IMR-90 (cell line): ENCODE measurements at regions not wholly inside any gene's neighbourhood (a gene's known extent, or its start where the extent isn't known, plus 50 kb on each side); places are given as distances from the start of the nearest gene placed in this dataset.

Experiments
- ATAC-seq: fragments of 200-7000 bp; cut with Tn5 transposase; 2 replicates; pipeline ENCODE4 v1.9.1; 2020; ENCODE audit warnings: low read depth, mild to moderate bottlenecking, moderate library complexity
- BruUV-seq: library from RNA; stranded (reverse); fragments of 400-500 nt; replicated peaks from 2 replicates; lab custom pipeline; 2021; lab: Mats Ljungman, UMichigan
- CTCF ChIA-PET: fragments of 300-600 bp; formaldehyde crosslinking; extraction: SDS; loops from one replicate; lab custom pipeline; 2021; ENCODE audit warnings: antibody characterized with exemption; lab: Yijun Ruan, JAX
- POLR2A ChIA-PET: fragments of 300-600 bp; sonication (Branson Sonifier 250); formaldehyde crosslinking; loops from one replicate; lab custom pipeline; 2022; ENCODE audit warnings: antibody characterized with exemption; ENCODE audit not compliant: unreplicated experiment; lab: Charles Lee
- DNase-seq: peaks from one replicate; pipeline ENCODE4 v3.0.0; 2013
- H2AFZ ChIP-seq: replicated peaks from 2 replicates; pipeline ENCODE3; 2013; ENCODE audit warnings: low read length, mild to moderate bottlenecking; ENCODE audit not compliant: poor library complexity
- H2AK5ac ChIP-seq: 2 replicates; pipeline ENCODE4 v1.6.1; 2013; ENCODE audit warnings: low read depth, low read length, inconsistent platforms
- H2AK9ac ChIP-seq: replicated peaks from 2 replicates; pipeline ENCODE3; 2013; ENCODE audit warnings: mild to moderate bottlenecking, low read depth, low read length, moderate library complexity; ENCODE audit not compliant: poor library complexity
- H2BK120ac ChIP-seq: 2 replicates; pipeline ENCODE4 v1.6.1; 2013; ENCODE audit warnings: low read depth, low read length, inconsistent platforms
- H2BK15ac ChIP-seq: 3 replicates; pipeline ENCODE4 v1.6.1; 2013; ENCODE audit warnings: low read depth, low read length, inconsistent platforms
- H2BK20ac ChIP-seq: 2 replicates; pipeline ENCODE4 v1.6.1; 2013; ENCODE audit warnings: low read depth, mild to moderate bottlenecking, inconsistent platforms, low read length, moderate library complexity
- H2BK5ac ChIP-seq: 2 replicates; pipeline ENCODE4 v1.6.1; 2013; ENCODE audit warnings: mild to moderate bottlenecking, low read depth, low read length, inconsistent platforms; ENCODE audit not compliant: poor library complexity, severe bottlenecking
- H3K14ac ChIP-seq: replicated peaks from 2 replicates; pipeline ENCODE4 v1.6.1; 2013; ENCODE audit warnings: low read depth, low read length, inconsistent platforms
- H3K18ac ChIP-seq: 2 replicates; pipeline ENCODE4 v1.6.1; 2013; ENCODE audit warnings: low read depth, low read length, control low read depth
- H3K23ac ChIP-seq: 2 replicates; pipeline ENCODE4 v1.6.1; 2013; ENCODE audit warnings: low read depth, low read length, inconsistent platforms
- H3K27ac ChIP-seq: 2 replicates; pipeline ENCODE4 v1.5.1; 2013; ENCODE audit warnings: mild to moderate bottlenecking, control low read depth, low read length; ENCODE audit not compliant: insufficient read depth
- H3K27me3 ChIP-seq: 2 replicates; pipeline ENCODE4 v1.6.1; 2013; ENCODE audit warnings: low read length; ENCODE audit not compliant: control insufficient read depth, insufficient read depth
- H3K36me3 ChIP-seq: 2 replicates; pipeline ENCODE4 v1.6.1; 2013; ENCODE audit warnings: low read length, mixed read lengths; ENCODE audit not compliant: control insufficient read depth, insufficient read depth
- H3K4ac ChIP-seq: 2 replicates; pipeline ENCODE4 v1.6.1; 2013; ENCODE audit warnings: low read depth, low read length, inconsistent platforms
- H3K4me1 ChIP-seq: 2 replicates; pipeline ENCODE4 v1.6.1; 2013; ENCODE audit warnings: low read length, mixed read lengths; ENCODE audit not compliant: control insufficient read depth, insufficient read depth
- H3K4me2 ChIP-seq: 2 replicates; pipeline ENCODE4 v1.6.1; 2013; ENCODE audit warnings: low read depth, mild to moderate bottlenecking, control low read depth, low read length, moderate library complexity
- H3K4me3 ChIP-seq: 2 replicates; pipeline ENCODE4 v1.5.1; 2013; ENCODE audit warnings: low read depth, mild to moderate bottlenecking, control low read depth, low read length, moderate library complexity; ENCODE audit not compliant: insufficient read depth
- H3K56ac ChIP-seq: 2 replicates; pipeline ENCODE4 v1.6.1; 2013; ENCODE audit warnings: low read length, inconsistent platforms; ENCODE audit not compliant: insufficient read depth; ENCODE audit errors: extremely low read depth
- H3K79me1 ChIP-seq, 2 experiments: 2 replicates each; pipeline ENCODE4 v1.6.1; 2013; ENCODE audit warnings: low read length in 2 of 2, inconsistent platforms in 1 of 2, low read depth in 1 of 2
- H3K9ac ChIP-seq: 2 replicates; pipeline ENCODE4 v1.6.1; 2013; ENCODE audit warnings: low read depth, low read length, control low read depth
- H3K9me1 ChIP-seq: 2 replicates; pipeline ENCODE4 v1.6.1; 2013; ENCODE audit warnings: low read length, inconsistent platforms; ENCODE audit not compliant: insufficient read depth
- H3K9me3 ChIP-seq: 2 replicates; pipeline ENCODE4 v1.6.1; 2013; ENCODE audit warnings: low read length; ENCODE audit not compliant: control insufficient read depth, insufficient read depth
- H4K20me1 ChIP-seq: 2 replicates; pipeline ENCODE4 v1.6.1; 2013; ENCODE audit warnings: low read length, inconsistent platforms; ENCODE audit not compliant: insufficient read depth
- H4K5ac ChIP-seq: 2 replicates; pipeline ENCODE4 v1.6.1; 2013; ENCODE audit warnings: mild to moderate bottlenecking, low read depth, low read length, control low read depth
- H4K8ac ChIP-seq, 2 experiments: 2 replicates each; pipeline ENCODE4 v1.6.1; 2013; ENCODE audit warnings: low read depth in 2 of 2, low read length in 2 of 2, control low read depth in 1 of 2, inconsistent platforms in 1 of 2
- H4K91ac ChIP-seq: 2 replicates; pipeline ENCODE4 v1.6.1; 2013; ENCODE audit warnings: low read depth, low read length, inconsistent platforms; ENCODE audit not compliant: insufficient read depth
- CEBPB ChIP-seq: IDR thresholded peaks from 2 replicates; pipeline ENCODE4 v1.6.1; 2012; ENCODE audit warnings: low read depth, low read length, improper control_type of control experiment
- CHD1 ChIP-seq: IDR thresholded peaks from 2 replicates; pipeline ENCODE4 v1.6.1; 2012; ENCODE audit warnings: low read depth, low read length, improper control_type of control experiment
- FOS ChIP-seq: fragments of 150-350 bp; IDR thresholded peaks from 2 replicates; pipeline ENCODE4 v1.6.1; 2016; ENCODE audit warnings: low read depth, low read length
- MAFK ChIP-seq: IDR thresholded peaks from 2 replicates; pipeline ENCODE4 v1.6.1; 2012; ENCODE audit warnings: low read depth, low read length, improper control_type of control experiment
- MAZ ChIP-seq: IDR thresholded peaks from 2 replicates; pipeline ENCODE4 v1.6.1; 2012; ENCODE audit warnings: low read depth, mild to moderate bottlenecking, low read length, improper control_type of control experiment, moderate library complexity, borderline replicate concordance
- MXI1 ChIP-seq: IDR thresholded peaks from 2 replicates; pipeline ENCODE4 v1.6.1; 2012; ENCODE audit warnings: low read depth, mild to moderate bottlenecking, low read length, moderate library complexity, borderline replicate concordance
- RAD21 ChIP-seq: IDR thresholded peaks from 2 replicates; pipeline ENCODE4 v1.6.1; 2012; ENCODE audit warnings: low read length, improper control_type of control experiment
- RCOR1 ChIP-seq: IDR thresholded peaks from 2 replicates; pipeline ENCODE4 v1.6.1; 2012; ENCODE audit warnings: mild to moderate bottlenecking, low read length, improper control_type of control experiment; ENCODE audit not compliant: insufficient replicate concordance
- RFX5 ChIP-seq: IDR thresholded peaks from 2 replicates; pipeline ENCODE4 v1.8.0; 2012; ENCODE audit warnings: low read depth, mild to moderate bottlenecking, low read length, moderate library complexity
- USF2 ChIP-seq: fragments of 150-350 bp; IDR thresholded peaks from 2 replicates; pipeline ENCODE4 v1.6.1; 2017; ENCODE audit warnings: mild to moderate bottlenecking, antibody characterized with exemption, low read length, low read depth
- WGBS, 2 experiments: methylation state at CpG; one replicate each; pipeline versions ENCODE4 v1.1.5 to v1.1.7; 2013; ENCODE audit warnings: missing lambda C conversion rate in 2 of 2; ENCODE audit not compliant: insufficient read length in 1 of 2; ENCODE audit errors: extremely low coverage in 2 of 2; 5-methylcytosine and 5-hydroxymethylcytosine counted together
- dilution Hi-C: fragments of 300-500 bp; cut with HindIII; formaldehyde crosslinking; loops from one replicate; pipeline ENCODE4 v1.14.3; 2018; ENCODE audit warnings: low sequenced_read_pairs; ENCODE audit not compliant: unreplicated experiment
- in situ Hi-C: fragments of 300-500 bp; cut with MboI; formaldehyde crosslinking; loops from 3 replicates; pipeline ENCODE4 v1.14.3; 2019; ENCODE audit warnings: low sequenced_read_pairs, inconsistent platforms, mixed read lengths
- intact Hi-C: fragments of 100-400 bp; cut with micrococcal nuclease; formaldehyde crosslinking; loops from 2 replicates; pipeline ENCODE4 v1.10.0; 2022

DNA sequence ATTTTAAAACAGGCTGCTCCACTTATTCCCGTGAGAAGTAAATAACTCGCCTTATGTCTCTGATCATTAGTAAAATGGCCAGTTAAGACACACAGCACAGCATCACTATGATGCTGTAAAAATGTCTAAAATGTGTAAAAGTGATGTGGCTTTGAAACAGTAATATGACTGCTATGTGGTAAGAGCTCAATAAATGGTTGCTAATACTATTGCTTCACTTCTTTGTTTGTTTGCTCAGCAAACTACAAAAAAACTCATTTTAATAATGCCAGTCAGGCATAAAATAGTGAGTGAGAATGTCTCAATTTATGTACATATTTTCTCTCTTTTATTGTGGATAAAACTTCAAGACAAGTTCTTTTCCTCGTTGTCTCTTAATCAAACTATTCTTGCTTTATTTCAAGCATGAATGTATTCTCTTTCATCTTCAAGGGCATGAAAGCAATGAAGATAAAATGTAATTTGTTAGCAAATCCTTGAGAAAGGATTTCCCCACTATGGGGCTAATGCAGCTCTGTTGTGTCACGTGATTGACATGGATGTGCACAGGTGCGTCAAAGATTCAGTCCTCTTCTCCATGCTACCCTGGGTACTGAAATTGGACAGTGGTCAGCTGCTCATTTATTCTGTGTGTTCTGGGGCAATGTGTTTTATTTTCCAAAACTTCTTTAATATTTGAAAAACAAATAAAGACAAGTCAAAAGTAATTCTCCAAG lies 387.2 kb downstream of the TRIB2 start:
- POLR2A ChIA-PET: no interaction called here
- H2BK120ac ChIP-seq: no peak overlapping the region
- H2BK20ac ChIP-seq: no peak overlapping the region
- no peaks in the 10 kb centered on the region for H3K36me3 ChIP-seq
- H3K23ac ChIP-seq: no peak overlapping the region
- no peak overlapping the region for H3K14ac ChIP-seq
- H3K9ac ChIP-seq: no peak overlapping the region
- in situ Hi-C loops (no loop called here), intact Hi-C loops (no loop called here), dilution Hi-C loops (no loop called here)
- BruUV-seq: no TSS peak
- H2AFZ ChIP-seq: no peak overlapping the region
- no peaks in the 10 kb centered on the region for H3K9me1 ChIP-seq
- H2BK5ac ChIP-seq: no peak overlapping the region
- CTCF ChIA-PET: no interaction called here
- ATAC-seq: no peak
- H3K4ac ChIP-seq: no peak overlapping the region
- no peak for TF ChIP-seq RCOR1
- TF ChIP-seq RFX5: no peak
- TF ChIP-seq RAD21: no peak
- no peak for TF ChIP-seq MAFK
- no peak for TF ChIP-seq FOS
- no peak for TF ChIP-seq MAZ
- no peak for TF ChIP-seq USF2
- TF ChIP-seq CEBPB: no peak
- TF ChIP-seq CHD1: no peak
- TF ChIP-seq MXI1: no peak
- no peak overlapping the region for H3K56ac ChIP-seq
- no CpG with 5 or more reads among the region's 5 CpGs for WGBS, 2 experiments
- H3K27me3 ChIP-seq: no peaks in the 10 kb centered on the region
- H3K27ac ChIP-seq: no peak overlapping the region
- H3K4me3 ChIP-seq: no peak overlapping the region
- no peak overlapping the region for H4K8ac ChIP-seq
- H3K9me3 ChIP-seq: no peaks in the 10 kb centered on the region
- no peak overlapping the region for H4K91ac ChIP-seq
- H3K4me1 ChIP-seq: no peaks in the 10 kb centered on the region
- no peak overlapping the region for H3K18ac ChIP-seq
- no peaks in the 10 kb centered on the region for H4K20me1 ChIP-seq
- H2AK5ac ChIP-seq: no peak overlapping the region
- H3K4me2 ChIP-seq: no peak overlapping the region
- DNase-seq: no peak
- no peak overlapping the region for H2AK9ac ChIP-seq
- H4K5ac ChIP-seq: no peak overlapping the region
- no peaks in the 10 kb centered on the region for H3K79me1 ChIP-seq
- no peak overlapping the region for H2BK15ac ChIP-seq
